Adrenal gland (tissue), 5 donors: ENCODE measurements at regions not wholly inside any gene's neighbourhood (a gene's known extent, or its start where the extent isn't known, plus 50 kb on each side); places are given as distances from the start of the nearest gene placed in this dataset.

Experiments
- CTCF ChIP-seq, 6 experiments: fragments of 450-650 bp in 4 of 6; fragments of 200-600 bp in 2 of 6; sonication (generic) in 1 of 6; IDR thresholded peaks; 1 replicate in 5 of 6; 2 replicates in 1 of 6; pipeline versions ENCODE4 v1.5.1 to v1.8.0; 2016 to 2021; ENCODE audit warnings: antibody characterized with exemption in 6 of 6, mild to moderate bottlenecking in 2 of 6, moderate library complexity in 1 of 6
- POLR2A ChIP-seq, 2 donors: fragments of 450-650 bp; IDR thresholded peaks; one replicate each; pipeline ENCODE4 v1.6.1; 2017; ENCODE audit warnings: antibody characterized with exemption in 2 of 2, mild to moderate bottlenecking in 2 of 2, moderate library complexity in 1 of 2
- donor health status: DM: no; HTN: no; CAD: no.

DNA sequence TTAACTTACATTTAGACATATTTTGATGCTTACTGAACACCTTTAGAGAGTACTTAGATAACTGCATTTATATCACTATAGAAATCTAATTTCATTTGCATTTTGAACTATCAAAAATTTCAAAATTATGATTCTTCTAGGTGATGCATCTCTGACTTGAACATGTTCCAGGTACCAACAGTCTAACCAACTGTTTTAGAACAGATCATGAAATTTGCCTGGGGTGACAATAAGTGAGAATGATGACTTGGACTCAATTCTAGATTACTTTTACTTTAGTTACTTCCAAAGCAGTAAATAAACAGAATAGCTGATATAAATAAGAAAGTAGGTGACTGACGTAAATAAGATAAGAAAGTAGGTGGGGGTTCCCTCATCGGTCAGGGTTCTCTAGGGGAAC is 307.8 kb downstream of the BCHE start:
- TF ChIP-seq CTCF (IDR thresholded peaks at IDR 0.05) = no peak
- no peak for TF ChIP-seq POLR2A (IDR thresholded peaks at IDR 0.05)
